ENCODE measurements at regions not wholly inside any gene's neighbourhood (a gene's known extent, or its start where the extent isn't known, plus 50 kb on each side); places are given as distances from the start of the nearest gene placed in this dataset.

- no peak for TF ChIP-seq CTCF (IDR thresholded peaks at IDR 0.05)
- TF ChIP-seq ZFX (IDR thresholded peaks at IDR 0.05; ENCODE audit: borderline replicate concordance) = no peak
Observed at GRCh38 chr14:101367421-101368261, 193.7 kb upstream of the DIO3 start.

Data from 22Rv1 (cell line).